PC-9 (cell line): ENCODE measurements at regions not wholly inside any gene's neighbourhood (a gene's known extent, or its start where the extent isn't known, plus 50 kb on each side); places are given as distances from the start of the nearest gene placed in this dataset.

Experiments
- CTCF ChIP-seq: fragments of 200-600 bp; sonication (generic); conservative IDR thresholded peaks from 2 replicates; pipeline ENCODE4 v1.6.1; 2017; ENCODE audit warnings: mixed run types, antibody characterized with exemption, mild to moderate bottlenecking, moderate library complexity
- EZH2 ChIP-seq: fragments of 200-600 bp; sonication (generic); IDR thresholded peaks from 2 replicates; pipeline ENCODE4 v1.8.0; 2017; ENCODE audit warnings: antibody characterized with exemption, low read depth

DNA sequence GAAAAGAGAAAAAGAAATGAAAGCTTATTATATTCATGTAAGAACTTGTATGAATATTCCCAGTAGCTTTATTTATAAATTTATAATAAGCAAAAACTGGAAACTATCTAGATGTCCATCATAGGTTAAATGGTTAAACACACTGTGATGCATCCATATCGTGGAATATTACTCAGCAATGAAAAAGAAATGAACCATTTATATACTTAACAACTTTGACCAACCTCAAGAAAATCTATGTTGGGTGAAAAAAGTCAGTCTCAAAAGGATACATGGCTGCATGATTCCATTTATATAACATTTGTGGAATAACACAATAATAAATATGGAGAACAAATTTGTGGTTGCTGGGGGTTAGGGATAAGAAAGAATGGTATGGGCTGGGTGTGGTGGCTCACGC is 713.0 kb upstream of the SGO1 start:
- TF ChIP-seq CTCF (no peak), EZH2 (no peak)
